Spleen (tissue), 11 donors: ENCODE measurements at regions not wholly inside any gene's neighbourhood (a gene's known extent, or its start where the extent isn't known, plus 50 kb on each side); places are given as distances from the start of the nearest gene placed in this dataset.

Experiments used
- DNase-seq: peaks from one replicate; pipeline ENCODE4 v3.0.0-alpha.2; 2020
- H3K27ac ChIP-seq, 8 donors: fragments of 200-600 bp; sonication (generic) in 7 of 8; 1 replicate in 4 of 8; 2 replicates in 4 of 8; pipeline versions ENCODE4 v1.5.0 to v1.8.0; 2016 to 2021; ENCODE audit warnings: inconsistent platforms in 4 of 8, mild to moderate bottlenecking in 4 of 8, moderate library complexity in 1 of 8
- H3K27me3 ChIP-seq, 7 donors: fragments of 200-600 bp; sonication (generic) in 6 of 7; replicated peaks in 1 of 7; 1 replicate in 4 of 7; 2 replicates in 3 of 7; pipeline versions ENCODE4 v1.5.0 to v1.8.0; 2016 to 2021; ENCODE audit warnings: inconsistent platforms in 3 of 7, mild to moderate bottlenecking in 1 of 7
- H3K36me3 ChIP-seq, 6 donors: fragments of 200-600 bp; sonication (generic) in 5 of 6; 1 replicate in 4 of 6; 2 replicates in 2 of 6; pipeline versions ENCODE4 v1.5.0 to v1.8.0; 2016 to 2021; ENCODE audit warnings: inconsistent platforms in 2 of 6
- H3K4me1 ChIP-seq, 6 donors: fragments of 200-600 bp; sonication (generic) in 5 of 6; 1 replicate in 3 of 6; 2 replicates in 3 of 6; pipeline versions ENCODE4 v1.5.0 to v1.8.0; 2016 to 2021; ENCODE audit warnings: inconsistent platforms in 3 of 6
- H3K4me3 ChIP-seq, 8 donors: fragments of 200-600 bp; sonication (generic) in 7 of 8; 1 replicate in 4 of 8; 2 replicates in 4 of 8; pipeline versions ENCODE4 v1.5.0 to v1.8.0; 2016 to 2021; ENCODE audit warnings: inconsistent platforms in 4 of 8, mild to moderate bottlenecking in 4 of 8, moderate library complexity in 2 of 8
- H3K9me3 ChIP-seq, 8 donors: fragments of 200-600 bp; sonication (generic) in 7 of 8; 1 replicate in 4 of 8; 2 replicates in 4 of 8; pipeline versions ENCODE4 v1.5.0 to v1.8.0; 2016 to 2021; ENCODE audit warnings: inconsistent platforms in 4 of 8
- CTCF ChIP-seq, 11 experiments: fragments of 200-600 bp in 7 of 11; fragments of 450-650 bp in 4 of 11; sonication (generic) in 4 of 11; IDR thresholded peaks in 8 of 11; conservative IDR thresholded peaks in 3 of 11; 1 replicate in 7 of 11; 2 replicates in 4 of 11; pipeline versions ENCODE4 v1.4.0 to v1.8.0; 2016 to 2021; ENCODE audit warnings: antibody characterized with exemption in 11 of 11, inconsistent platforms in 4 of 11, mild to moderate bottlenecking in 1 of 11
- POLR2A ChIP-seq, 3 donors: fragments of 450-650 bp; IDR thresholded peaks; one replicate each; pipeline ENCODE4 v1.5.1; 2017; ENCODE audit warnings: antibody characterized with exemption in 3 of 3, mild to moderate bottlenecking in 1 of 3
- POLR2AphosphoS5 ChIP-seq, 3 donors: sonication (generic); formaldehyde crosslinking; IDR thresholded peaks; one replicate each; pipeline ENCODE4 v1.5.1; 2017; ENCODE audit warnings: antibody characterized with exemption in 3 of 3
- WGBS, 5 donors: extraction: QIAGEN DNeasy Blood & Tissue Kit in 3 of 5; methylation state at CpG; one replicate each; pipeline versions ENCODE4 v1.1.5 to v1.1.7; 2013 to 2018; 5-methylcytosine and 5-hydroxymethylcytosine counted together
- intact Hi-C: fragments of 100-400 bp; cut with DNase I; formaldehyde crosslinking; loops from one replicate; pipeline ENCODE4 v1.15.0; 2023; ENCODE audit warnings: low total_unique reads
- donor health status: healthy with polysubstance abuse.
- donor health status: DM: no; HTN: no; CAD: no; lungs with moderate emphysema.
- donor health status: DM: no; HTN: no; CAD: no.
- donor health status: Bipolar disorder and iron deficiency.
- donor health status: healthy.
- donor health status: DM: no; HTN: no; CAD: no.
- donor health status: DM: yes; HTN: yes; CAD: no.

GRCh38 chr9:135338546-135338945 is 141.0 kb upstream of the PPP1R26 start:
- H3K9me3 ChIP-seq, result no peaks in the 10 kb centered on the region
- no peak overlapping the region for H3K27ac ChIP-seq
- DNase-seq, result peak; percentile 59
- TF ChIP-seq POLR2AphosphoS5 (IDR thresholded peaks at IDR 0.05), result no peak
- no peak for TF ChIP-seq CTCF (IDR thresholded peaks at IDR 0.05 in 8 of 11, conservative IDR thresholded peaks at IDR 0.05 in 3 of 11)
- TF ChIP-seq POLR2A (IDR thresholded peaks at IDR 0.05), result no peak
- H3K4me1 ChIP-seq, result no peaks in the 10 kb centered on the region
- H3K4me3 ChIP-seq, result no peak overlapping the region
- WGBS, 5 donors, result 84 to 92% (median 88%) methylated on average over 6 to 14 of the region's 14 CpGs
- intact Hi-C loops, result no loop called here
- H3K27me3 ChIP-seq, result peaks cover 0 to 58% (median 6%) of the 10 kb centered on the region in 7 donors
- H3K36me3 ChIP-seq, result no peaks in the 10 kb centered on the region

GRCh38 chr9:135339378-135339973 is 140.1 kb upstream of the PPP1R26 start:
- TF ChIP-seq CTCF (IDR thresholded peaks at IDR 0.05 in 8 of 11, conservative IDR thresholded peaks at IDR 0.05 in 3 of 11) (no peak), POLR2A (IDR thresholded peaks at IDR 0.05) (no peak), POLR2AphosphoS5 (IDR thresholded peaks at IDR 0.05) (no peak)
- peaks cover 0 to 6% (median 2%) of the 10 kb centered on the region in 6 donors for H3K4me1 ChIP-seq
- H3K4me3 ChIP-seq, result no peak overlapping the region
- no peaks in the 10 kb centered on the region for H3K9me3 ChIP-seq
- WGBS, 5 donors, result 70 to 80% (median 76%) methylated on average over 12 to 17 of the region's 17 CpGs
- intact Hi-C loops, result no loop called here
- H3K27me3 ChIP-seq, result peaks cover 0 to 67% (median 15%) of the 10 kb centered on the region in 7 donors
- H3K36me3 ChIP-seq, result no peaks in the 10 kb centered on the region
- peak; percentile 63 for DNase-seq
- H3K27ac ChIP-seq, result no peak overlapping the region

GRCh38 chr9:135340143-135340655 is 139.4 kb upstream of the PPP1R26 start:
- intact Hi-C loops, result loop anchor here (5.0 kb wide), 1 partner anchor 253 kb away; the partner anchor contains the start of gene OLFM1
- no peak for TF ChIP-seq CTCF (IDR thresholded peaks at IDR 0.05 in 8 of 11, conservative IDR thresholded peaks at IDR 0.05 in 3 of 11)
- TF ChIP-seq POLR2A (IDR thresholded peaks at IDR 0.05), result no peak
- no peak for TF ChIP-seq POLR2AphosphoS5 (IDR thresholded peaks at IDR 0.05)
- Histone ChIP-seq H3K4me3 (no peak overlapping the region), H3K27ac (no peak overlapping the region), H3K27me3 (peaks cover 0 to 74% (median 18%) of the 10 kb centered on the region in 7 donors), H3K4me1 (peaks cover 0 to 6% (median 2%) of the 10 kb centered on the region in 6 donors), H3K36me3 (no peaks in the 10 kb centered on the region), H3K9me3 (no peaks in the 10 kb centered on the region)
- 15 to 25% (median 18%) methylated on average over 12 of the region's 12 CpGs for WGBS, 5 donors
- DNase-seq, result no peak

GRCh38 chr9:135340726-135341475 is 138.7 kb upstream of the PPP1R26 start:
- H3K27ac ChIP-seq, result no peak overlapping the region

More at GRCh38 chr9:135340726-135341475, 138.7 kb upstream of the PPP1R26 start:
- DNase-seq, result peak; percentile 57
- peaks cover 0 to 81% (median 21%) of the 10 kb centered on the region in 7 donors for H3K27me3 ChIP-seq
- intact Hi-C loops, result loop anchor here (5.0 kb wide), 1 partner anchor 254 kb away; the partner anchor contains the start of gene OLFM1
- no peak for TF ChIP-seq POLR2AphosphoS5 (IDR thresholded peaks at IDR 0.05)
- no peak for TF ChIP-seq POLR2A (IDR thresholded peaks at IDR 0.05)
- no peak for TF ChIP-seq CTCF (IDR thresholded peaks at IDR 0.05 in 8 of 11, conservative IDR thresholded peaks at IDR 0.05 in 3 of 11)
- no peak overlapping the region for H3K4me3 ChIP-seq
- 70 to 80% (median 71%) methylated on average over 19 to 20 of the region's 20 CpGs for WGBS, 5 donors
- no peaks in the 10 kb centered on the region for H3K9me3 ChIP-seq
- H3K36me3 ChIP-seq, result no peaks in the 10 kb centered on the region
- peaks cover 0 to 6% (median 2%) of the 10 kb centered on the region in 6 donors for H3K4me1 ChIP-seq
